ENCODE measurements at regions not wholly inside any gene's neighbourhood (a gene's known extent, or its start where the extent isn't known, plus 50 kb on each side); places are given as distances from the start of the nearest gene placed in this dataset.

- Histone ChIP-seq H2AFZ (ENCODE audit: control insufficient read depth, low read length) (no peak overlapping the region), H3K36me3 (ENCODE audit: control insufficient read depth in 2 of 2, extremely low read depth in 1 of 2, insufficient read depth in 2 of 2, low read length in 2 of 2) (no peaks in the 10 kb centered on the region), H3K9ac (ENCODE audit: control insufficient read depth, extremely low read depth, insufficient read depth, low read length) (no peak overlapping the region), H3K4me2 (ENCODE audit: control insufficient read depth, extremely low read depth, insufficient read depth, low read depth, low read length) (no peak overlapping the region), H3K9me1 (ENCODE audit: control insufficient read depth, extremely low read depth, insufficient read depth, low read length) (no peaks in the 10 kb centered on the region), H4K20me1 (ENCODE audit: control insufficient read depth, extremely low read depth, insufficient read depth, low read length) (no peaks in the 10 kb centered on the region), H3K79me2 (ENCODE audit: control insufficient read depth, insufficient read depth, low read length) (no peaks in the 10 kb centered on the region), H3K27me3 (ENCODE audit: control insufficient read depth, extremely low read depth, insufficient read depth, low read length) (no peaks in the 10 kb centered on the region), H3K9me3 (ENCODE audit: control insufficient read depth, low read depth, low read length) (no peaks in the 10 kb centered on the region), H3K27ac (ENCODE audit: control insufficient read depth, insufficient read depth, low read length) (no peak overlapping the region), H3K4me3 (ENCODE audit: control insufficient read depth in 2 of 3, extremely low read depth in 1 of 3, insufficient read depth in 2 of 3, low read depth in 1 of 3, low read length in 3 of 3) (no peak overlapping the region), H3K4me1 (ENCODE audit: control insufficient read depth, extremely low read depth, insufficient read depth, low read length) (peaks cover 3% of the 10 kb centered on the region)
- FAIRE-seq = no peak
- DNase-seq (ENCODE audit: low read depth, low spot score) = no peak
- no peak for TF ChIP-seq EZH2 (IDR thresholded peaks at IDR 0.05; ENCODE audit: low read length)
- no peak for TF ChIP-seq CTCF (optimal IDR thresholded peaks at IDR 0.05 in 1 of 3, IDR thresholded peaks at IDR 0.05 in 1 of 3, conservative IDR thresholded peaks at IDR 0.05 in 1 of 3; ENCODE audit: extremely low read depth in 1 of 3, insufficient read depth in 2 of 3, low read length in 3 of 3)
- dilution Hi-C loops (cut with MboI; ENCODE audit: extremely low pct_ligation_motif_present, low sequenced_read_pairs) = no loop called here
Measured at GRCh38 chr9:108413809-108414208, 442.0 kb downstream of the ACTL7B start.

GRCh38 chr9:108412755-108413154 lies 443.0 kb downstream of the ACTL7B start:
- Histone ChIP-seq H3K4me2 (ENCODE audit: control insufficient read depth, extremely low read depth, insufficient read depth, low read depth, low read length) (no peak overlapping the region), H3K4me1 (ENCODE audit: control insufficient read depth, extremely low read depth, insufficient read depth, low read length) (peaks cover 3% of the 10 kb centered on the region), H3K9me1 (ENCODE audit: control insufficient read depth, extremely low read depth, insufficient read depth, low read length) (no peaks in the 10 kb centered on the region), H3K79me2 (ENCODE audit: control insufficient read depth, insufficient read depth, low read length) (no peaks in the 10 kb centered on the region), H3K27ac (ENCODE audit: control insufficient read depth, insufficient read depth, low read length) (no peak overlapping the region), H3K4me3 (ENCODE audit: control insufficient read depth in 2 of 3, extremely low read depth in 1 of 3, insufficient read depth in 2 of 3, low read depth in 1 of 3, low read length in 3 of 3) (no peak overlapping the region), H4K20me1 (ENCODE audit: control insufficient read depth, extremely low read depth, insufficient read depth, low read length) (no peaks in the 10 kb centered on the region), H3K9ac (ENCODE audit: control insufficient read depth, extremely low read depth, insufficient read depth, low read length) (no peak overlapping the region), H3K9me3 (ENCODE audit: control insufficient read depth, low read depth, low read length) (no peaks in the 10 kb centered on the region), H3K36me3 (ENCODE audit: control insufficient read depth in 2 of 2, extremely low read depth in 1 of 2, insufficient read depth in 2 of 2, low read length in 2 of 2) (no peaks in the 10 kb centered on the region), H3K27me3 (ENCODE audit: control insufficient read depth, extremely low read depth, insufficient read depth, low read length) (no peaks in the 10 kb centered on the region), H2AFZ (ENCODE audit: control insufficient read depth, low read length) (no peak overlapping the region)
- dilution Hi-C loops (cut with MboI; ENCODE audit: extremely low pct_ligation_motif_present, low sequenced_read_pairs) = no loop called here
- TF ChIP-seq EZH2 (IDR thresholded peaks at IDR 0.05; ENCODE audit: low read length) = no peak
- TF ChIP-seq CTCF (optimal IDR thresholded peaks at IDR 0.05 in 1 of 3, IDR thresholded peaks at IDR 0.05 in 1 of 3, conservative IDR thresholded peaks at IDR 0.05 in 1 of 3; ENCODE audit: extremely low read depth in 1 of 3, insufficient read depth in 2 of 3, low read length in 3 of 3) = peak in 2 of 3 experiments; percentile 10 to 21
- peak; percentile 4 for DNase-seq (ENCODE audit: low read depth, low spot score)
- peak; percentile 32 for FAIRE-seq

Data from keratinocyte (primary cell).